ENCODE measurements at regions not wholly inside any gene's neighbourhood (a gene's known extent, or its start where the extent isn't known, plus 50 kb on each side); places are given as distances from the start of the nearest gene placed in this dataset.

GRCh38 chr3:188001926-188002325 lies 152.0 kb upstream of the LPP start:
- Histone ChIP-seq H3K4me2 (no peak overlapping the region), H3K79me2 (ENCODE audit: insufficient read depth) (no peaks in the 10 kb centered on the region), H3K9ac (no peak overlapping the region), H3K4me1 (ENCODE audit: control insufficient read depth in 1 of 2, insufficient read depth in 2 of 2, low read depth in 1 of 2, low read length in 1 of 2) (peaks cover 0 to 11% of the 10 kb centered on the region in 2 experiments; a peak in 1 of 4 replicates), H3K9me3 (no peaks in the 10 kb centered on the region), H3K4me3 (ENCODE audit: low read depth in 2 of 2, low read length in 1 of 2) (no peak overlapping the region), H3F3A (replicated peaks; ENCODE audit: insufficient read depth) (no peaks in the 10 kb centered on the region), H3K36me3 (replicated peaks in 1 of 2; ENCODE audit: control insufficient read depth in 1 of 2, insufficient read depth in 2 of 2, low read length in 1 of 2) (no peaks in the 10 kb centered on the region), H4K20me1 (ENCODE audit: insufficient read depth) (no peaks in the 10 kb centered on the region), H2AFZ (ENCODE audit: low read depth) (no peak overlapping the region), H3K9me2 (no peaks in the 10 kb centered on the region), H3K27ac (ENCODE audit: low read depth in 2 of 2, low read length in 1 of 2) (no peak overlapping the region), H3K27me3 (ENCODE audit: insufficient read depth) (no peaks in the 10 kb centered on the region)
- DNase-seq: no peak
- TF ChIP-seq NFIC (IDR thresholded peaks at IDR 0.05; ENCODE audit: borderline replicate concordance): no peak
- ChIA-PET CTCF (no interaction called here), POLR2A (no interaction called here)

GRCh38 chr3:188002626-188003138 lies 151.3 kb upstream of the LPP start:
- Histone ChIP-seq H3K36me3 (replicated peaks in 1 of 2; ENCODE audit: control insufficient read depth in 1 of 2, insufficient read depth in 2 of 2, low read length in 1 of 2) (no peaks in the 10 kb centered on the region), H3K9me2 (no peaks in the 10 kb centered on the region), H2AFZ (ENCODE audit: low read depth) (no peak overlapping the region), H4K20me1 (ENCODE audit: insufficient read depth) (no peaks in the 10 kb centered on the region), H3K9me3 (no peaks in the 10 kb centered on the region), H3K4me3 (ENCODE audit: low read depth in 2 of 2, low read length in 1 of 2) (no peak overlapping the region), H3F3A (replicated peaks; ENCODE audit: insufficient read depth) (no peaks in the 10 kb centered on the region), H3K9ac (no peak overlapping the region), H3K79me2 (ENCODE audit: insufficient read depth) (no peaks in the 10 kb centered on the region), H3K4me2 (no peak overlapping the region), H3K4me1 (ENCODE audit: control insufficient read depth in 1 of 2, insufficient read depth in 2 of 2, low read depth in 1 of 2, low read length in 1 of 2) (peaks cover 0 to 6% of the 10 kb centered on the region in 2 experiments; a peak in 1 of 4 replicates), H3K27ac (ENCODE audit: low read depth in 2 of 2, low read length in 1 of 2) (no peak overlapping the region), H3K27me3 (ENCODE audit: insufficient read depth) (no peaks in the 10 kb centered on the region)
- 100% methylated on average over 1 of the region's 1 CpG for WGBS (ENCODE audit: low lambda C conversion rate)
- TF ChIP-seq REST (IDR thresholded peaks at IDR 0.05; ENCODE audit: low read depth, low read length) (no peak), SMC3 (IDR thresholded peaks at IDR 0.05; ENCODE audit: low read depth, low read length) (no peak), USF1 (IDR thresholded peaks at IDR 0.05; ENCODE audit: borderline replicate concordance, low read depth) (no peak), CHD2 (IDR thresholded peaks at IDR 0.05; ENCODE audit: low read length, partially characterized antibody) (no peak), GATA2 (CRISPR knock-in tag; IDR thresholded peaks at IDR 0.05) (no peak)
- POLR2A ChIA-PET: no interaction called here
- DNase-seq: no peak
- CTCF ChIA-PET: no interaction called here

Measured in SK-N-SH (cell line).